ENCODE measurements at regions not wholly inside any gene's neighbourhood (a gene's known extent, or its start where the extent isn't known, plus 50 kb on each side); places are given as distances from the start of the nearest gene placed in this dataset.

- Histone ChIP-seq H3K27me3 (peaks cover 0 to 4% of the 10 kb centered on the region in 2 donors), H3K36me3 (no peaks in the 10 kb centered on the region), H3K9me3 (no peaks in the 10 kb centered on the region), H3K27ac (no peak overlapping the region), H3K4me3 (no peak overlapping the region), H3K4me1 (no peaks in the 10 kb centered on the region)
- TF ChIP-seq CTCF (IDR thresholded peaks at IDR 0.05): no peak
- intact Hi-C loops (cut with DNase I; ENCODE audit: low total_unique reads): no loop called here
- no peak for DNase-seq
Measured at GRCh38 chr11:115925568-115926090, 421.4 kb upstream of the CADM1 start.

GRCh38 chr11:115924744-115925567, 420.7 kb upstream of the CADM1 start:
- no peak for DNase-seq
- Histone ChIP-seq H3K4me3 (no peak overlapping the region), H3K4me1 (no peaks in the 10 kb centered on the region), H3K27me3 (peaks cover 0 to 4% of the 10 kb centered on the region in 2 donors), H3K36me3 (no peaks in the 10 kb centered on the region), H3K9me3 (no peaks in the 10 kb centered on the region), H3K27ac (no peak overlapping the region)
- intact Hi-C loops (cut with DNase I; ENCODE audit: low total_unique reads): no loop called here
- TF ChIP-seq CTCF (IDR thresholded peaks at IDR 0.05): no peak

GRCh38 chr11:115922876-115923275, 418.7 kb upstream of the CADM1 start:
- no peak for TF ChIP-seq CTCF (IDR thresholded peaks at IDR 0.05)
- Histone ChIP-seq H3K9me3 (no peaks in the 10 kb centered on the region), H3K27ac (no peak overlapping the region), H3K27me3 (peaks cover 0 to 4% of the 10 kb centered on the region in 2 donors), H3K36me3 (no peaks in the 10 kb centered on the region), H3K4me3 (no peak overlapping the region), H3K4me1 (no peaks in the 10 kb centered on the region)
- DNase-seq: no peak
- intact Hi-C loops (cut with DNase I; ENCODE audit: low total_unique reads): no loop called here

GRCh38 chr11:115921986-115922385, 417.8 kb upstream of the CADM1 start:
- Histone ChIP-seq H3K27me3 (peaks cover 0 to under 1% of the 10 kb centered on the region in 2 donors), H3K27ac (no peak overlapping the region), H3K4me1 (no peaks in the 10 kb centered on the region), H3K4me3 (no peak overlapping the region), H3K9me3 (no peaks in the 10 kb centered on the region), H3K36me3 (no peaks in the 10 kb centered on the region)
- no peak for TF ChIP-seq CTCF (IDR thresholded peaks at IDR 0.05)
- intact Hi-C loops (cut with DNase I; ENCODE audit: low total_unique reads): no loop called here
- DNase-seq: no peak

GRCh38 chr11:115921540-115921939, 417.3 kb upstream of the CADM1 start:
- intact Hi-C loops (cut with DNase I; ENCODE audit: low total_unique reads): no loop called here
- Histone ChIP-seq H3K27ac (no peak overlapping the region), H3K4me3 (no peak overlapping the region), H3K27me3 (no peaks in the 10 kb centered on the region), H3K36me3 (no peaks in the 10 kb centered on the region), H3K9me3 (no peaks in the 10 kb centered on the region), H3K4me1 (no peaks in the 10 kb centered on the region)
- no peak for DNase-seq
- no peak for TF ChIP-seq CTCF (IDR thresholded peaks at IDR 0.05)
